SW 1271 (cell line): ENCODE measurements at regions not wholly inside any gene's neighbourhood (a gene's known extent, or its start where the extent isn't known, plus 50 kb on each side); places are given as distances from the start of the nearest gene placed in this dataset.
"Not testable (repeated sequence)": the region's sequence is repeated elsewhere in the genome, so short reads cannot be mapped to it uniquely, and the experiment has no call there.

Experiments
- DNase-seq, 2 experiments: peaks; one replicate each; lab custom pipeline; 2025; lab: John Stamatoyannopoulos, UW

DNA sequence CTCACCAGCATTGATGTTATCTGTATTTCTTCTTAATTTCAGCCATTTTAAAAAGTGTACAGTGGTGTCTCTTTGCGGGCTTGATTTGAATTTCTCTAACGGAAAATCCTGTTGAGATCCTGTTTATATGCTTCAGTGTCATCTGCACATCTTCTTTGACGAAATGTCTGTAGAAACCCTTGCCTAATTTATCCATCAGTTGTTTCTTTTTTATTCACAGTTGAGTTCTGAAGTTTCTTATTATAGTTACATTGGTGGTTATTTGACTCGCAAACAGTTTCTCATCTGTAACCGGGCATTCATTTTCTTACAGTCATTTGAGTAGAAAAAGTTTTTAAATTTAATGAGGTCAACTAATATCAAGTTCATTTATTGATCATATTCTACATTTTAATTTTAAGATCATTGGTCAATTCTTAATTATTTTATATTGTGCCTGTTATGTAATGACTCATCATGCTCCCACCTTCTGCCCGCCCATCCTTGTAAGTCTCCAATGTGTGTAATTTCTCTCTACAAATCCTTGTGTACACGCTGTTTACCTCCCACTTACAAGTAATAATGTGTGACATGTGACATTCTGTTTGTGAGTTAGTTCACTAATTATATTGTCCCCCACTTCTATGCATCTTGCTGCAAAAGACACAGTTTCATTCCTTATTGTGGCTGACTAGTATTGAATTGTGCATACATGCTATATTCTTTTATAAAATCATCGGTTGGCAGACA is 1242.8 kb downstream of the TMEM121 start:
- DNase-seq: not testable (repeated sequence)

DNA sequence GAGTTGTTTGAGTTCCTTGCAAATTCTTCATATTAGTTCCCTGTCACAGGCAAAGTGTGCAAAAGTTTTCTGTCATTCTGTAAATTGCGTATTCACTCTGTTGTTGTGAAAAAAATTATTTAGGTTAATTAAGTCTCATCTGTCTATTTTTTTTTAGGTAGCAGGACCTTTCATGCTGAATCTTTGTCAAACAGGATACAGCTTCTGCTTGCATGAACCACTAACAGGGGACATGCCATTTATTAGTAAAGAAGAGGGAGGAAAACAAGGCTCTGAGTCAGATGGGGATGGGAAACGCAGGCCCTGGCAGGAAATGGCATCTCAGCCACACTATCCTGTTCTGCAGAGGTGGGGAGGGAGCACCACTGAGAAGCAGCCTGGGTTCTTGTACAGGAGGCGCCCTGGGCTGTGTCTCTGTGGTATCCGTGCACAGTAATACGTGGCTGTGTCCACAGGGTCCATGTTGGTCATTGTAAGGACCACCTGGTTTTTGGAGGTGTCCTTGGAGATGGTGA is 1243.8 kb downstream of the TMEM121 start:
- DNase-seq: not testable (repeated sequence)

DNA sequence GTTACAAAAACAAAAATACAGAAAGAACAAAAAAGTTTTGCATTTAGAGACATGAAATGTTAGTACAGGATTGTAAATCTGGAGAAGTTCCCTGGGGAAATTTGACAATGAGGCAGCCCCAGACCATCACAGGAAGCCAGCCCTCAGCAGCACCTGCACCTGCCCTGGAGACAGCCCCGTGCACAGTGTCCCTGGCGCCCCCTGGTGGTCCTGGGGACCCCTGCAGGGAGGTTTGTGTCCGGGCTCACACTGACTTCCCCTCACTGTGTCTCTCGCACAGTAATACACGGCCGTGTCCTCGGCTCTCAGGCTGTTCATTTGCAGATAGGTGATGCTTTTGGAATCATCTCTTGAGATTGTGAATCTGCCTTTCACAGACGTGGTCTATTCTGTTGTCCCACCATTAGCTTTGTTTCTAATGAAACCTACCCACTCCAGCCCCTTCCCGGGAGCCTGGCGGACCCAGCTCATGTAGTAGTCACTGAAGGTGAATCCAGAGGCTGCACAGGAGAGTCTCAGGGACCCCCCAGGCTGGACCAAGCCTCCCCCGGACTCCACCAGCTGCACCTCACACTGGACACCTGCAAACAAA is 1248.6 kb downstream of the TMEM121 start:
- DNase-seq: peak in 1 of 2 experiments; percentile 17

DNA sequence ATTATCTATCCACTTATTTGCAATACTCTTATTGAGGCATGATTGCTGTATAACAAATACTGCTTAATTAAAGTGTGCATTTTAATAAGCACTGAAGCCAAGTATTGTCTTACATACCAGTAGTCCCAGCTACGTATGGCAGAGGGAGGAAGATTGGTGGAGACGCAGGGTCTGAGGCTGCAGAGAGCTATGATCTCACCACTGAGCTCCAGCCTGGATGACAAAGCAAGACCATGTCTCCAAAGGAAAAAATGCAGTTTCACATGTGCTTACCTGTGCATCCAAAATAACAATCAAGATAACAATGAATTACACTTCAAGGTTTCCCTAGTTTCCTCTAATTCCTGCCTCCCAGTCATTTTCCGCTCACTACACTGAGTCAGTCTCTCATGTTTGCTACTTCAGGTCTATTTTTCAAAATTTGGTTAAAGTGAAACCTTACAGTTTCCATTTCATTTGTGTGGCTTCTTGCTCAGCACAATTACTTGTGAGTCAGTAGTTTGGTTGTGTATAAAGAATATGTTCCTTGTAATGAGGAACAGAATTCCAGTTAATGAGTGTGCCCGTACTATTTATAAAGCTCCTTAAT is 1250.1 kb downstream of the TMEM121 start:
- DNase-seq: no peak

DNA sequence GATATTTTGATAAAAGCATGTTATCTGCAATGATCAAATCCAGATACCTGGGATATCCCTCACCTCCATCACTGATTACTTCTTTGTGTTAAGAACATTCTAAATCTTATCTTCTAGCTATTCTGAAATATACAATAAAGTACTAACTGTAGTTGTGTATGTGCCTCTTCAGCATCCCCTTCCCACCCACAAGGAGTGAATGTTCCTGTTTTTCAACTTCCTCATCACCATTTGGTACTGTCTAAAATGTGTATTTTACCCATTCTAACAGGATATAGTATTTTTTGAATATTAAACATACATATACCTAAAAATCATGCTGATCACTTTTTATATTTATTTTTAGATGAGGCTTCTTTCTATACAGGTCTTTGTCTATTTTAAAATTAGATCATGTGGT is 1252.6 kb downstream of the TMEM121 start:
- DNase-seq: no peak

DNA sequence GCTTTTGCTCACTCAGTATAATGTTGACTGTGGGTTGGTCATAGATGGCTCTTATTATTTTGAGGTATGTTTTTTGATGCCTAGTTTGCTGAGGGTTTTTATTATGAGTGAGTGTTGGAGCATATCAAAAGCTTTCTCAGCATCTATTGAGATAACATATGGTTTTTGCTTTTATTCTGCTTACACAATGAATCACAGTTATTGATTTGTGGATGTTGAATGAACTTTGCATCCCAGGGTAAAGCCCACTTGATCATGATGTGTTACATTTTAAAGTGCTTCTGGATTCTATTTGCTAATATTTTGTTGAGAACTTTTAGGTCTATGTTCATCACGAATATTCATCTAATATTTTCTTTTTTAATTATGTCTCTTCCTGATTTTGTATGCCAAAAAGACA is 1260.3 kb downstream of the TMEM121 start:
- DNase-seq: no peak

DNA sequence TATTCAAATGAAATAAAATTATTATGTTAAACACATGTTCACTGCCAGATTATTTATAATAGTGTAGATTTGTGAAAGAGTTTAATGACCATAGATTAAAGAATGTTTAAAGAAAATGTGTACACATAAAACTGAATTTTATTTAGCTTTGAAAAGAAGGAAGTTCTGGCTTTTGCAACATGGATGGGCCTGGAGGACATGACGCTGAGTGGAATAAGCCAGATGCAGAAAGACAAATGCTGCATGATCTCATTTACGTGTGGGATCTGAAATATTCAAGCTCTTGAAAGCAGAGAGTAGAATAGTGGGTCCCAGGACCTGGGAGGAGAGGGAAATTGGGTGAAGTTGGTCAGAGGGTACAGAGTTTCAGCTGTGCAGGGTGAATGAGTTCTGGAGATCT is 1261.2 kb downstream of the TMEM121 start:
- DNase-seq: no peak

DNA sequence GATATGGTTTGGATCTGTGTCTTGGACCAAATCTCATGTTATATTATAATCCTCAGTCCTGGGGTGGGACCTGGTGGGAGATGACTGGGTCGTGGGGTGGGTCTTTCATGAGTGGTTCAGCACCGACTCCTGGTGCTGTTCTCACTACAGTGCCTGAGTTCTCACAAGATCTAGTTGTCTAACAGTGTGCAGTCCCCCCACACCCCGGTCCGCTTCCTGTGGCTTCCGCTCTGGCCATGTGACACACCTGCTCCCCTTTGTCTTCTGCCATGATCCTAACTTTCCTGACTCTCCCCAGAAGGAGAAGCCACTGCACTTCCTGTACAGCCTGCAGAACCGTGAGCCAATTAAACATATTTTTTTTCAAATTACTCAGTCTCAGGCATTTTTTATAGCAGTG is 1262.2 kb downstream of the TMEM121 start:
- no peak for DNase-seq

DNA sequence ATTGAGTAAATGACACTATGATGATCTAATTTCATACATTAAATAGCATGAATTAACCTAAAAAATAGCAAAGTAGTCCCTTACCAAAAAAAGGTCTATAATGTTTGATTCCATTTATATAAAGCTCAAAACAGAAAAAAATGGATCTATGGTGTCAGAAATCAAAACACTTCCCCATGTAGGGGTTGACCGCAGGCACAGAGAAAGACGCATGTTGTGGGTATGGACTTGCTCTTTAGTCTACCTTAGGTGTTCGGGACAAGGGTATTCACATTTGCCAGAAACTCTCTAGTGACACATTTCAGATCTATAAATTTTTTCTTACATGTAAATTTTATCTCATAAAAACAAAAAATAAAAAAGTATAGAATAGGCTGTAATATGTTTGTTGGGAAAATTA is 1262.9 kb downstream of the TMEM121 start:
- DNase-seq: no peak

DNA sequence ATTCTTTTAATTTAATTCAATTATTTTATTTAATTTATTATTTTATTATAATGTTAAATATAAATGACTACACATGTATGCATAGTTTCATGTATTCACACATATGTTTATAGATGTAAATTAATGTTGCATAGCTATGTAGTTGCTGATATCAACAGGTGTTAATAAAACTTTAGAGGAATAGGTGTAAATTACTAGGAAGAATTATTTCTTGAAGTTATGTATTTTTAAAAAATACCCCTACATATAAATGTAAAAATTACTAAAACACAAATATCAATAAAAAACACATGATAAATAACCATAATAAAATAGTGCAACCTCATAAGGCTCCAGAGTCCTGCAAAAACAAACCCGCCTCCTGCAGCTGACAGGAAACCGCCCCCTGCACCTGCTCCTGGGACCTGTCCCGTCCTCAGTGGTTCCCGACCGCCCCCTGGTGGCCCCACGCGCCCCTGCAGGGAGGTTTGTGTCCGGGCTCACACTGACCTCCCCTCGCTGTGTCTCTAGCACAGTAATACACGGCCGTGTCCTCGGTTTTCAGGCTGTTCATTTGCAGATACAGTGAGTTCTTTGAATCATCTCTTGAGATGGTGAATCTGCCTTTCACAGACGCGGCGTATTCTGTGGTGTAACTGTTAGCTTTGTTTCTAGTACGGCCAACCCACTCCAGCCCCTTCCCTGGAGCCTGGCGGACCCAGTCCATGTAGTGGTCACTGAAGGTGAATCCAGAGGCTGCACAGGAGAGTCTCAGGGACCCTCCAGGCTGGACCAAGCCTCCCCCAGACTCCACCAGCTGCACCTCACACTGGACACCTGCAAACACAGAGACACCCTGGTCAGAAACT is 1264.0 kb downstream of the TMEM121 start:
- DNase-seq: peak; percentile 27 to 58

DNA sequence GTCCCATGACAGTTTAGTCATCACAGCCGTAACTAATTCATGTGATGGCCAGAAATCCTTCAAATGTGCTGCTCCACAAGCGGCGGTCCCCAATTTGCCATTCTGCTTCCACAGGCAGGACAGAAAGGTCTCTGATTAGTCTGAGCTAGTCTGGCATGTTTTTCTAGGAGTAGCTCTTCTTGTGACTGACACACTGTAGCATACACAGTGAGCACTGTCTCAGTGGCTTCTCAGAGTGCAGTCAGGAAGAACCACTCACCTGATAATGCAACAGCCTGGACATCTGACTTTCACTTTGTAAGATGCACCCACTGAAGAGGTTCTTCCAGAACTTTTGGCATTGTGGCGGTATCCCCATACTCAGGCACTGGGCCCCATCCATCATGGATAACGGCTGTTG is 1266.2 kb downstream of the TMEM121 start:
- DNase-seq: no peak

DNA sequence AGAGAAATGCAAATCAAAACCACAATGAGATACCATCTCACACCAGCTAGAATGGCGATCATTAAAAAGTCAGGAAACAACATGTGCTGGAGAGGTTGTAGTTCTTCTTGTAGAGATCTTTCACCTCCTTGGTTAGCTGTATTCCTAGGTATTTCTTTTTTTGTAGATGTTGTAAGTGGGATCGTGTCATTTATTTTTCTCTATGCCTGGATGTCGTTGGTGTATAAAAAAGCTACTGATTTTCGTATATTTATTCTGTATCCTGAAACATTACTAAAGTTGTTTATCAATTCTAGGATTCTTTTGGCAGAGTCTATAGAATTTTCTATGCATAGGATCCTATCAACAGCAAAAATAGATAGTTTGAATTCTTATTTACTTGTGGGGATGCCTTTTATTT is 1271.8 kb downstream of the TMEM121 start:
- not testable (repeated sequence) for DNase-seq

DNA sequence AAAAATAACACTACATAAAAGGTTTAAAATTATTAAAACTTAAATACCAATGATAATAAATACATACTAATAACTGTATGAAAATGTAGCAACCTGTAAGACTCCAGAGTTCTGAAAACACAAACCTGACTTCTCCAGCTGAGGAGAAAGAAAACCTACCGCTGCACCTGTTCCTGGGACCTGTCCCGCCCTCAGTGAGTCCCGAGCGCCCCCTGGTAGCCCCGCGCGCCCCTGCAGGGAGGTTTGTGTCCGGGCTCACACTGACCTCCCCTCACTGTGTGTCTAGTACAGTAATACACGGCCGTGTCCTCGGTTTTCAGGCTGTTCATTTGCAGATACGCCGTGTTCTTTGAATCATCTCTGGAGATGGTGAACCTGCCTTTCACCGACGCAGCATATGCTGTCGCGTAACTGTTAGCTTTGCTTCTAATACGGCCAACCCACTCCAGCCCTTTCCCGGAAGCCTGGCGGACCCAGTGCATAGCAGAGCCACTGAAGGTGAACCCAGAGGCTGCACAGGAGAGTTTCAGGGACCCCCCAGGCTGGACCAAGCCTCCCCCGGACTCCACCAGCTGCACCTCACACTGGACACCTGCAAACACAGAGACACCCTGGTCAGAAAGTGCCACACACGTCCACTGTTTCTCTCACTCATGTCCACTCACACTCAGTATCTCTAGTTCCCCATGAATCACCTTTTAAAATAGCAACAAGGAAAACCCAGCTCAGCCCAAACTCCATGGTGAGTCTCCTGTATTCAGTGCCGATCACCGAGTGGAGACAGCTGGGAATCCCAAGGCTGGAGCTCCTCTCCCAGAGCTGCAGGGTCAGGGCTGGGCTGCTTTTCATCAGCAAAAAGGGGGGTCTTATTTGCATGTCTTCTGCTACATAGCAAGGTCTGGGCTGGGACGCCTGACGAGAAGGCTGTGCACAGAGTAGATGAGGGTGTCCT is 1276.3 kb downstream of the TMEM121 start:
- peak in 1 of 2 experiments; percentile 19 for DNase-seq

DNA sequence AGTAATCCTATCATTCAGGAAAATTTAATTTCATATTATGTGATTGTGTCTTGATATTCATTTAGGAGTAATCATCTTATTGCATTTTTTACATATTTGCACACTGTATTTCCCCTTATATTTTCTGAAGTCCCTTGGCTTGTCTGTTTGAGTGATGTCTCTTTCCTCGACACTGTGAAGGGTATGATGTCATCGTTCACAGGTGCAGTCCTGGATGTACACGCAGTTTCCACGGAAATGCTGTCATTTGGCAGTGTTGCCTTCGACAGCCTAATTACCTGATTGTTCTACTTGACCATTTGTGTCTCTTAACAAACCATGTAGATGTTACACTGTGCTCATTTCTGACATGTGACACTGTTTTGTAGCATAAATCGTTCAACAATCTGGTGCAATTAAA is 1277.0 kb downstream of the TMEM121 start:
- DNase-seq: no peak

DNA sequence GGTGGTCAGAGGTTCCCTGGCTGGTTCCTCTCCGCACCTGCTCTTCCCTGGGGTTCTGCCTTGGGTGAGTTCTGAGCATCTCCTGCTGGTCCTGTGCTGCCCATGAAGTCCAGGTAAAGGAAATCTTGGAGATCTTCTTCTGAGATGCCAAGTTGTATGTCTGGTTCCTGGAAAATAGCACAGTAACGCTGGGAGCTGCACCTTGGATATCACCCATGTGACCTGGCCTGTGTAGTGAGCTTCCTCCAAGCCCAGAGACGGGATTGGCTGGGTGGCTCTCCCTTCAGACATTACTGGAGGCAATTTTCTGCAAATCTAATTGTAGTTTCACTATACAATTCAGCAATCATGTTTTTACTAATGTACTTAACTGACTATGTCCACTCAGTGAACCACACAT is 1281.1 kb downstream of the TMEM121 start:
- DNase-seq: no peak

DNA sequence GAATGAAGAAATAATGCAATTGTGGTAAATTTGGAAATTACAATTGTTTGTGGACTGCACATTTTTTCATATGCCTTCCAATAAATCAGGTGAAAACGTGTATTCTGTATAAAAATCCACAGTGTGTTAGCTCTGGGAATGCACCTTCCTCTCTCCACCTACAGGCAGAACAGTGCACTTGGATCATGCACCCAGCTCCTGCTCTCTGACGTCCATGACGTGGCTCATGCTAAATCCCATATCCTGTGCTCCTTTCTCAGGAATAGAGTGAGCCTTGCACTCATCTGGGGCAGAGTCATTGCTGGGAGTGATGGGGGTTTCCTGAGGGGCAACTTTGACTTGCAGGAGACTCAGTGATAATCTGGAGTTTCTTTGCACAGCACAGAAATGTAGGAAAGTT is 1282.1 kb downstream of the TMEM121 start:
- DNase-seq: no peak

DNA sequence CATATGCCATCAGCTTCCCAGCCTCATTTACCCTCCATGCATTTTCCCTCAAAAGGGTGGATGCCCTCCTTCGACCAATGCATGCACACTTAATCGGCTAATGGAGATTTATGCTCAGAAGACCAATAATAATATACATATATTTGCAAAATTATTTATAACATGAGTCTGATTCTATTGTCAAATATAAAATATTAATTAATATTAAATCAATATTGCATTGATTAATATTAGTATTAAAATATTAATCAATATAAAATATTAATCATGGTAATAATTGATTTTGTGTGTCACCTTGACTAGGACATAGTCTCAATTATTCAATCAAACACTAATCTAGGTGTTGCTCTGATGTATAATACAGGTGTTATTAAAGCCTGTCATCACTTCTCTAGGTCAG is 1282.5 kb downstream of the TMEM121 start:
- no peak for DNase-seq

DNA sequence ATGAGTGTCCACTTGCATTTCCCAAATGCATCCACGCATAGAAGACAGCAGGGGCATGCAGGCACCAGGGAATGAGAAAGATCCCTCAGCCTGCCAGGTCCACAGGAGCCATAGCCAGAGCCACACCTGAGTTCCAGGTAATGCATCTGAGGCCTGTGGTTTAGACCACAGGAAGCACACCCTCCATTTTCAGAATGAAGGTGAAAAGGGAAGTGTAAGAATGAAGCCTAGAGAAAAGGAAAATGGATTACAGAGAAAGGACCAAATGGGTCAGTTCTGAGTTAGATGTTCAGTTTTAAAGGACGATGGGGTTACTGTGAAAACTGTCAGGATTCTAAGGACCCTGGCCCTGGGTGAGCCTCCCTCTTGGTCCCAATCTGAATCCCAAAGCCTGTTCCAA is 1283.2 kb downstream of the TMEM121 start:
- DNase-seq: no peak

DNA sequence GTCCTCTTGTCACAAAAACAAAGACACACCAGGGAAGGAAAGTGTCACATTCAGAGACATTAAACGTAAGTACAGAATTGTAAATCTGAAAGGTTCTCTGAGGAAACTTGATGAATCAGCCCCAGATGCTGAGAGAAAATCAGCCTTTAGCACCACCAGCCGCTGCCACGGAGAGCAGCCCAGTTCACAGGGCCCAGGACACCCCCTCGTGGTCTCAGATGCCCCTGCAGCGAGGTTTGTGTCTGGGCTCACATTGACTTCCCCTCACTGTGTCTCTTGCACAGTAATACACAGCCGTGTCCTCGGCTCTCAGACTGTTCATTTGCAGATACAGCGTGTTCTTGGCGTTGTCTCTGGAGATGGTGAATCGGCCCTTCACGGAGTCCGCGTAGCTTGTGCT is 1283.8 kb downstream of the TMEM121 start:
- not testable (repeated sequence) for DNase-seq

DNA sequence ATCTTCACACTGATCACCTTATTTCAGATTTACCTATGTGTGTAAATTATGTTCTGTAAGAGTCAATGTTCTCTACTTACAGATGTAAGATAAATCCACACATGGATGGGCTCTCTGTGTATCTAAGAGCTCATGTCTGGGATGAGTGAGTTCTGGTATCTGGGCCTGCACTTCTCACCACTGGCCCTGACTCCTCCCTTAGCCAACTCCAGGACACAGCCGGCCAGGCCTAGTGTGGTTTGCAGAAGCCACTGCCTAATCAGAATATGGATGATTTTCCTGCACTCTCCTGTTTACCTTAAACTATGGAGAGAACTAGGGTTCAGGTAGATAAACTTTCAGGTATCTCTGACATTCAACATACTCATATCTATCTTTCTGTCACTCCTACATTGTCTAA is 1284.8 kb downstream of the TMEM121 start:
- no peak for DNase-seq

DNA sequence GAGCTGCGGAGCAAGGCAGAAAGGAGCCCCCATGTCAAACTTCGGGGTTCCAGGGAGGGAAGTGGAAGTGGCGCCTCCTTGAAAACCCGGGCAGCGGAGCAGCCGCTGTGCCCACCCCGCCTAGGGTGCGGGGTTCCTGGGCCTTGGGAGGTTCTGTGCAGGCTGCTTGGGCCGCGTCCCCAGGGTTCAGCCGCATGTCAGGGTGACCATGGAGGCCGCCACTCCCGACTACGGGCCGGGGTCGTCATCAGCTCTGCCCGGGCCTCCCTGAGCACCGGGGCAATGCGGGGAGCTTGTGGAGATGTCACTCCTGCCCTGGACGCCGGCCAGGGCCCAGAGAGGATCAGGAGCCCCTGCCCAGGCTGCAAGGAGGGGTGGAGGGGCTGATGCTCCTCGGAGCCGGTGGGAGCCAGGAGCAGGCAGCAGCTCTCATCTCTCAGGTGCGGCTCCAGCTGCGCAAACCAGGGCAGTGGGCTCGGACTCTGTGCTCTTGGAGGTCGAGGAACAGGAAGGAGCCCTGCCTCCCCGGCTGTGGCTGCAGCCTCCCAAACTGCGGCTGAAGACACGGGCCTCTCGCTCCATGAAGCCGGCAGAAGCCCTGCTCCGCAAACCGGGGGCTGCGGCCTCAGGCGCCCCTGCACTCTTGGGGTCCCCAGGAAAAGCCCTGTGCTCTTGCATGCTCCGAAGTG is 1286.5 kb downstream of the TMEM121 start:
- no peak for DNase-seq
